GM19043 (cell line): ENCODE measurements at regions not wholly inside any gene's neighbourhood (a gene's known extent, or its start where the extent isn't known, plus 50 kb on each side); places are given as distances from the start of the nearest gene placed in this dataset.

Experiments
- ATAC-seq: cut with Tn5 transposase; IDR thresholded peaks from one replicate; pipeline ENCODE4 v1.9.1; 2021; ENCODE audit warnings: low read depth; ENCODE audit not compliant: unreplicated experiment

DNA sequence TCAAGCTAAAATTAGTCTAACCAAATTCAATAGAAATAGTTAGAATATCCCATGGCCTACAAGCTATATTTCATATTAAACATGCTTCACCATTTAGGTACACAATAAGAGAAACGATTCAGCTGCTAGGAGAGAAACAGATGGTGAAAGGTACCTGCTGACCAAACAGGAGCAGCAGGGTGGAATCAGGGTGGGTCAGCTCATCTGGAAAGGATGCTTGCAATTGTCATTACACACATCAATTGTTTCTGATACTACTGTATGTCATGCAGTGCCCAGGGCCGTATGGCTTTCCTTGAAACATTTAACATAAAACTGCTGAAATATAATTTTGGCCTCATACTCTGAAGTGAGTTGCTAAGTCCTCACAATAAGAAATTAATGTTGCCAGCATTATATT, 776.0 kb downstream of the DACH1 start:
- ATAC-seq, result no peak

DNA sequence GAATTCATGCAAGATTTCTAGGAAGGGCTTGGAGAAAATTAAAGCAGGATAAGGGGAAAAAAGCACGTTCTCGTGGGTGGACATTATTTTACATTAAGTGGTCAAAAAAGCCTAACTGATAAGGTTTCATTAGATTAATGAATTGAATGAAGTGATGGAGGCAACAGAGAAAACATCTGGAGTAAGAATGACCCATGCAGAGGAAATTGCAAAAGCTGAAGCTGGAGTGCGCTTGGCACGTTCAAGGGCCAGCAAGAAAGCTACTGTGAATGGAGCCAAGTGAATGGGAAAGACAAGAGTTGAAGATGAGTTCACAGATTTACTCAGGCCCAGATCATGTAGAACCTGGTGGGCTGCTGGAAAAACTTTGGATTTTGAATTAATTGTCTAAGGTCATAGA, 777.9 kb downstream of the DACH1 start:
- ATAC-seq, result no peak

DNA sequence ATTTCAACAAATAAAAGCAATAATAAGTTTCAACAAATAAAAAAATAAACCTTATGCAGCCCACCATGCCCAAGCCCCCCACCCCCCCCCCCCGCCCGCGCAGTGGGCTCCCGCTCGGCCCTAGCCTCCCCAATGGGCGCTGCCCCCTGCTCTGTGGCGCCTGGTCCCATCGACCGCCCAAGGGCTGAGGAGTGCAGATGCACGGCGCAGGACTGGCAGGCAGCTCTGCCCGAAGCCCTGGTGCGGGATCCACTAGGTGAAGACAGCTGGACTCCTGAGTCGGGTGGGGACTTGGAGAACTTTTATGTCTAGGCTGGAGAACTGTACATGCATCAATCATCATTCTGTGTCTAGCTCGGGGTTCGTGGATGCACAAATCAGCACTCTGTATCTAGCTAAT, 779.6 kb downstream of the DACH1 start:
- no peak for ATAC-seq

DNA sequence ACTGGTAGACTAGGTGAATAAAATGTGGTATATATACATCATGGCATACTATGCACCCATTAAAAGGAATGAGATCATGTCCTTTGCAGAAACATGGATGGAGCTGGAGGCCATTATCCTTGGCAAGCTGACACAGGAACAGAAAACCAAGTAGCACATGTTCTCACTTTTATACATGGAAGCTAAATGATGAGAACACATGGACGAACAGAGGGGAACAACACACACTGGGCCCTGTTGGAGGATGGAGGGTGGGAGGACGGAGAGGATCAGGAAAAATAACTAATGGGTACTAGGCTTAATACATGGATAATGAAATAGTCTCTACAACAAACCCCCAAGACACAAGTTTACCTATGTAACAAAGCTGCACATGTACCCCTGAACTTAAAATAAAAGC, 780.0 kb downstream of the DACH1 start:
- no peak for ATAC-seq

DNA sequence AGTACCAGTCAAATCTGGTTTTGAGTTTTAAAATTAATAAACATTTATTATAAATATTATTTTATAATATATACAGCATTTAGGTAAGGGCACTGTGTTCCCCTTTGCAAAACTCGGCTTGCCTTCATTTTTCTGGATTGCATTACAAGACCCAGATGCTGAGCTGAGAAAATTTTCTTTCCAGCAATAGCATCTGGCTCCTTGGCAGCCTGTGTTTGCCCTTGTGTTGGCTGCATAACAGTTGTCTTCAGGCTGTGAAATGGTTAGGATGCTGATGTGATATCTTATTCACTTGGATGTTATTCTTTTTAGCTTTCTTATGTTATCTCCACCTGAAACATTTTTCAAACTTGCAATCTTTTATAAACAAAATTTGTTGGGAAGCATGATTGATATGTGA, 784.4 kb downstream of the DACH1 start:
- no peak for ATAC-seq

DNA sequence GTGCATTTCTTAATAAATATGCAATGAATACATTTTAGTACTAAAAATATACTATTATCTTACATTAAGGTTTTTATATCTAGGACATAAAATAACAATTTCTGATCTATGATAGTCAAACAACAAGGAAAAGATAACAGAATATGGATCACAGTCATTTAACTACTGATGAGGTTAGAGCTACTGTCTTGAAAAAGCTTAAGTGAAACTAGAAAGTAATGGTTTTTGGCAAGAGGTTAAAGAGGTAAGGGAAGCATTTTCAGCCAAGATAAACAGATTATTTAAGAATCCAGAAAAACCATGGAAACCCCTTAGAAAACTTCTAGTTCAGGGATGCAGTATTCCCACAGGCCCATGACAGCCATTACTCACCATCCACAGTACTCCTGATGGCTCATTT, 787.4 kb downstream of the DACH1 start:
- no peak for ATAC-seq

DNA sequence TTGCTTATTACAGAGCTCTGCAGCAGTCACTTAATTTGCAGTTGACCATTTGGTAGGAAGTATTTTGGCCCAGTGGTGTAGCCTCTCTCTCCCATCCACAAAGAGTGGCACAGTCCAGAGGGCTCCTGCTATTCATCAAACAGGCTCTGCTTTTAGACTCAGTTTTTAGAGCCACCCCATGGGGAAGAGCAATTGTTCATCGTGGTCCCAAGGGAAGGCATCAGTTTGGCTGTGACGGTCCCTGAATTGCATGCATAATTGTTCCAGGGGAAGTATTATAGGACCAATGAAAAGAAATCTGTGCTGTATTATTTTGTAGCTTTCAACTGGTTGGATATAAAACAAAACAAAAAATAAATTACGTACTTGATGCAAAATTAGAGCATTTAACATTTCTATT, 799.0 kb downstream of the DACH1 start:
- ATAC-seq, result no peak

DNA sequence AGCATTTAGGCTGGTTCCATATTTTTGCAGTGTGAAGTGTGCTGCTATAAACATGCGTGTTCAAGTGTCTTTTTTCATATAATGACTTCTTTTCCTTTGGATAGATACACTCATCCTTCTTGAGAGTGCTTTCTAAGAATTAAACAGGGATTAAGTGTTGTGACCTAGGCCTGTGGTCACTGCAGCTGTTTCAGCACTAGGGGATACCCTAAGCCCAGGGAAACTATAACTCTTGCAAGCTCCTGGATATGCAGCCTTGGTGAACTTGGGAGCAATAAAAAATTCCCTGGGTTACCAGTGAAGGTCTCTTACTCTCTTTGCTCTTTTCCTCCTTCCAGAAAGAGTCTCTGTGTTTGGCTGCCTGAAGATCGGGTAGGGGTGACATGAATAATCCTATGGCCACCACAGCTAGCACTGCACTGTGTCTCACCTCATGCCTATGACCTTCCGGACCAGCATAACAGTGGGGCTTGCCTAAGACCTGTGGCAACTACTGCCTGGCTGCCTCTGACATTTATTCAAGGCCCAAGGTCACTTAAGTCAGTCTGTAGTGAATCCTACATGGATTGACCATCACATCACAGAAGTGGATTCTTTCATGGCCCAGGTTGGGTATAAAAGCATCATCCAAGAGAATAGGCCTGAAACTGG, 799.7 kb downstream of the DACH1 start:
- no peak for ATAC-seq

DNA sequence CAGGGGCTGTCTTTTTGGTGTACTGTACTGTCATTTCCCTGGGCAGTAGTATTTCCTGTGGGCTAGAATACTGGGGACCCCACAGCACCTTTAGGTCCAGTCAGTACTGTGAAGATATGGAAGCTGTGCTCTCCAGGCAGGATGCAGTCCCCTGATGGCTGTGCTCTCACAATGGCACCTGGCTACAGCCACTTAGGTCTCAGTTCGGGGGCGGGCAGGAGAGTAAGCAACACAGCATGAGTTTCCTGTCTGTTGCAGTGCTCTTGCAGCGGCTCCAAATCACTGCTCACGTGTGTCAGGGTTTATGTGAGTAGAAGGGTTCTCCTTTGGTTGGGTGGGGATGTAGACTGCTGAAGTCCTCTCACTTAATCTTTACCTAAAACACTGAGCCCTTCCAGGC, 810.4 kb downstream of the DACH1 start:
- no peak for ATAC-seq

DNA sequence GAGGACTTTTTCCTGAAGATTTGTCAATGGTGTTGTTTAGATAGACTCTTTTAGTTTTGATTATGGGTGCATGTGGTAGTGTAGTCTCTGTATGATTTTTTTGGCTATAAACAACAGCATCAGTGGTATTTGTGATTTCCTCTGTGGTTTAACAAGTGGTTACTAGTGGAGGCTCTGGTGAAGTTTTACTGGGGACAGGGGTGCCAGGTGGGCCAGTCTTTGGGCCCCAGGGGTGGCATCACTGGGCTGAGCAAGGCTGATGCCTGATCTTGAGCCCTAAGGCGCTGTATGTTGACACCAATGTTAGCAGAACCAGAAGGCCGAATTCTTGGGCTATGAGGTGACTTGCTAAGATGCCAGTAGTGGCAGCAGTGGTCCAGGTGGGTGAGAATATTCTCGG, 811.4 kb downstream of the DACH1 start:
- no peak for ATAC-seq

DNA sequence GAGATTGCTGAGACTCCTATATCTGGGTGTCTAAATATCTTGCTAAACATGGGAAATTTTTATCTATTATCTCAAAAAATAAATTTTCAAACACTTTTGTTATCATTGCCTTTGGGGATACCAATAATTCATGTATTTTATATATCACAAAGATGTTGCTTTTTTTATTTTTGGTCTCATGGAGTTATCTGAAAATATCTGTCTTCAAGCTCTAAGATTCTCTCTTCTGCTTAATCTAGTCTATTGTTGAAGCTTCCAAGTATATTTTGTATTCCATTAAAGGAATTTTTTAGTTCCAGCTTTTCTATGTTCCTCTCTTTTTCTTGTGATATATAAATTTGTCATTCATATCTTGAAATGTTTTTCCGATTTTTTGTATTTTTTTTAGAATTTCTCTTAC, 812.0 kb downstream of the DACH1 start:
- ATAC-seq, result no peak

DNA sequence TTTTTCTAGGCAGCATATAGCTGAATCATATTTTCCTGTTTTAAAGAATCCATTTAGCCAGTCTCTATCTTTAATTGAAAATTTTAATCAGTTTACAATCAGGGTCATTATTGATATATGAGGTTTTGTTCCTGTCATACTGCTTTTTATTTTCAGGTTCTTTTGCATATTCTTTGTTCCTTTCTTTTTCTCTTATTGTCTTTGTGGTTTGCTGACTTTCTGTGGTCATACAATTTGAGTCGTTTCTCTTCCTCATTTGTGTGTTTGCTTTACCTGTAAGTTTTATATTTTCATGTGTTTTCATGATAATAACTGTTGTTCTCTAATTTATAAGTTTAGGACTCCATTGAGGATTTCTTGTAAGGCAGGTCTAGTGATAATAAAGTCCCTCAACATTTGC, 812.6 kb downstream of the DACH1 start:
- ATAC-seq, result no peak

DNA sequence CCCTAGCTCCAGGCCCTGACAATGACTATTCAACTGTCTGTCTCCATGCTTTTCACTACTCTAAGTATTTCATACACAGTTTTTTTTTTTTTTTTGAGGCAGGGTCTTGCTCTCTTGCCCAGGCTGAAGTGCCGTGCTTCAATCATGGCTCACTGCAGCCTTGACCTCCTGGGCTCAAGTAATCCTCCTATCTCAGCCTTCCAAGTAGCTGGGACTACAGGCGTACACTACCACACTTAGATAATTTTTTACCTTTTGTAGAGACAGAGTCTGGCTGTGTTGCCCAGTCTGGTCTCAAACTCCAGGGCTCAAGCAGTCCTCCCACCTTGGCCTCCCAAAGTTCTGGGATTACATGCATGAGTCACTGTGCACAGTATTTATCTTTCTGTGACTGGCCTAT, 815.4 kb downstream of the DACH1 start:
- no peak for ATAC-seq

DNA sequence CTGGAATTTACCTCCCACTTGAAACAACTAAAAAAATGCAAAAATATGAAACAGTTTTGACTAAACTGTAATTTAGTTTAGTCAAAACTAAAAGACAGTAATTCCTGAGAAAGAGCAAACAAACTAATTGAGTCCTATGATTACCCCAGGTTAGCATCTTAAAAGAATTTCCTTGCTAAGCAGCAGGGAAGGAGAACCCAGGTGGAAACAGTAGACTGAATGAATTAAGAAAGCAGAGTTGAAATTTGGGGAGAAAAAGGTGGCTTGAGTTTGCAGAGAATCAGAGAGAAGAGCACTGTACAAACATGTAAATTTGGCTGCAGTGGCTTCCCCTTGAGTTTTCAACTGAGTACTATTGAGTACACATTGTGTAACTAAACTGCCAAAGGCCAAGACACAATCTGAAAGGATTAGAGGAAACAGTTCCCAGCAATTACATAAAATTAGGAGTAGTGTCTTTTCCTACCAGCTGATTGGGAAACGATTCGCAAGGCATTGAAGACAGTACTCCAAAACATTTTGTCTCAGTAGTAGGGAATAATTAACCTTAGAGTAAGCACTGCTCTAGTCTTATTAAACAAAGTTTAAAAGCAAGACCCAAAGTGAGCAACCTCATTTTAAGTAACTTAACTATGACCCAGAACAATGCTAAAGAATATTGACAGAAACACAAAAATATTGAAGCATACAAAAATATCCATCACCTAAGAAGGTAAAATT, 820.5 kb downstream of the DACH1 start:
- ATAC-seq, result no peak

DNA sequence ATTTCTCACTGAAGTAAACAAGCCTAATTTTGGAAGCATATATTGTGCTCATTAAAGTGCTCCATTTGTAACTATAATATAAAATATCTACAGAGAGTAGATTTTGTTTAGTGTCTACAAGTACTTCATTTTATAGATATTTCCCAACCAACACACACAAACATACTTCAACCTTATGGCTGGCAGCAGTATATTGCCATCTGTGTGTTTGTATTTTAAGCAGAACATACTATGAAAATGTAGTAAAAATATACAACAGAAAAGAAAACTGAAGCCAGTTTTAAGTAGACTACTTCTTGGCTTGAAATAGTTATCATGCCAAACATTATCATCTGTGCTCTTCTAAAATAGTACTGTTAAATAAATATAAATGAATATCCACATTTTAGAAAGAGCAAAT, 821.9 kb downstream of the DACH1 start:
- ATAC-seq, result no peak

DNA sequence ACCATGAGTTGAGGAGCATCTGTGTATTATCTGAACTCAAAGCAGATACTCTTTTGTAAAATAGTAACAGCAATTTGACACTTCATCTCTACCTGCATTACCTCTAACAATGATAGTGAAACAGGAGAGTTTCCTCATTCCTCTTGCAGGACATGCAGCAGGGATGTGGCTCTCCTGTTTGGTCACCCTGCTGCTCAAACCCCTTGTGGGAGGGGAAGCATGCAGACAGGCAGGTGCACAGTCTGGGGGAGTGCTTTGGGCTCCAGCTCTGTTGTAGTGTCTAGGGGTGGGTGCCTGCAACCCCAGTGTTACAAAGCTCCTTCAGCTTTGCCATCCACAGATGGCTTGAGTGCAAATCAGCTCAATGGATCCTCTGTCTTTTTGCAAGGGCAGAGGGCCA, 827.6 kb downstream of the DACH1 start:
- ATAC-seq, result no peak

DNA sequence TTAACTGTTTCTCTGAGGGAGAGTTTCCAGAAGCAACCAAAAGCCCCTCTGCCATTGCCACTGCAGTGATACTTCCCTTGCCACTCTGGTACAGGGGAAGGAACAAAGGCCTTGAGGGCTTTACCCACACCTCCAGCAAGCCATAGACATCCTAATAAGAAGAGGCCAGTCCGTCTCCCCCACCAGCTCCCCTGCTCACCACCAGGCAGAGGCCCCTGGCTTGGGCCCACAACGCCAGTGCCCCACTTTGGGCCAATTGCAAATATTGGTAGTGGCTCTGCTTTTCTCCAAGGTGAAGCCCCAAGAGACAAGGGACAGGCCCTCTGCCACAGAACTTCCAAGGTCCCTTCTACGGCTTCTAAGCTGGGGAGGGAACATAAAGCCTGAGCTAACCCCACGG, 833.0 kb downstream of the DACH1 start:
- no peak for ATAC-seq

DNA sequence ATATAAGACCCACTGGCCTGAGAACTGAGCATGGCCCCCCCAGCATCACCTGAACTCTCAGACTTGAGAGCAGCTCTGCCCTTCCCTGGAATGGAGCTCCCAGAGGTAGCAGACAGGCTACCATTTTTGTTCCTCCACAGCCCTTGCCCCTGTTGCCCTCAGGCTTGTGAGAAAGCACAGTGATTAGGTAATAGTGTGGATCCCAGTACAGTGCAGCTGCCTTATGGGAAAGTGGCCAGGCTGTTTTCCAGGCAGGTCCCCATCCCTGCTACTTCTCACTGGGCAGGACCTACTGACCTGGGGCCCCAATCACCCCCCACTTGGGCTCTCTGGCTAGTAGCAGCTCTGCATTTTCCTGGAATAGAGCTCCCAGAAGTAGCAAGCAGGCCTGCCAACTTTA, 834.0 kb downstream of the DACH1 start:
- ATAC-seq, result no peak

DNA sequence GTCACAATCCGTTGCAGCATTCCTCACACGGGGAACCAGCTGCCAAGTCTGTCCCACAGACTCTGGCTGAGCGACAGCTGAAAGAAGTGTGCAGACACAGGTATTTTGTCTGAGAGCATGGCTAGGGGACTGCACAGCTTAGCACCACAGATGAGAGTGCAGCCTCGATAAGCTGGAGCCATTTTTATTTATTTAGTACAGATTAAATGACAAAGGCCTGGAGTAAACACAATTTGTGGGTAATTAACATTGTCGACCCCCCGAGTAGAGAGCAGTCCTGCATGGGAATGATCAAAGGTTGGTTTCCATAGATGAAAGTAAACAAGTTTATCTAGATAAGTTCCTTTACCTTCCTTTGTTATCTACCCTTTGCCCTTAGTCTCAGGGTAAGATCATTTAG, 836.2 kb downstream of the DACH1 start:
- ATAC-seq, result no peak

DNA sequence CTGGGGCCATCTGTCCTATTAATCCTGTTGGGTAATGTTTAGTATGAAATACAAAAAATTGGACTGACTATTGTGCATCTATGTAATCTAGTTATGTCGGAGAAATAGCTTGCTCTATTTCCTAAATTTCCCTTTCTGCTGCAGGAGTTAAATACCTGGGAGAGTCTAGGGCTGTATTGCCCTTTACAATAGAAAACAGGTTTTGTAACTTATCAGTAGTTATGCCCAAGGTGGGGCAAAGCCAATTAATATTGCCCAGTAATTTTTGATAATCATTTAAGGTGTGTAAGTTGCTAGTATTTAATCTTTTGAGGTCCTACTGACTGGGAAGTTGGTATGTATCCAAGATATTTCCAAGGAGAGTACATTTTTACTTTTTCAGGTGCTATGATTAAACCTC, 838.1 kb downstream of the DACH1 start:
- no peak for ATAC-seq

DNA sequence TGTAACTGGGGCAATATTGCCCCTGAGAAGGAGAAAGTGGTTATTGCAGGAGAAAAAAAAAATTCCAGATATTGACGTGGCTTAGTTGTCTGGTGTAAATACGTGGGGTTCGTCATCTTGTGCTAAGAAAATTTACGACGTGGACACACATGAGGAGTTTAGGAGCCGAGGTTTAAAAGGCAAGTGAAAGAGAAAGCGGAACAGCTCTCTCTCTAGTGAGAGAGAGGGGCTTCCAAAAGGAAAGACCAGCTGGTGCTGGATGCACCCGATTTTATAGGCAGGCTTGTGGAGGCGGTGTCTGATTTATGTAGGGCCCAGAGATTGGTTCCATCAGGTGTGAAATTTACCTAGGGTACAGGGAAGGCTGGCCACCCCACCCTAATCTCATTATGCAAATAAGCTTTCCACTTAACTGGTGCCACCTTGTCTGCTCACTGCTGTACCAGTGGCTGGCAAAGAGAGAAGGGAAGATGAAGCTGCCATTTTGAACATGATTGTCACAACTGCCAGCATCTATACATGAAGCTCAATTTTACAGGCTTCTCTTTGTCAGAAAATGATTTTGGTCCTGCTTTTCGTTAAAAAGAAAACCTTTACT, 845.1 kb downstream of the DACH1 start:
- ATAC-seq, result no peak

DNA sequence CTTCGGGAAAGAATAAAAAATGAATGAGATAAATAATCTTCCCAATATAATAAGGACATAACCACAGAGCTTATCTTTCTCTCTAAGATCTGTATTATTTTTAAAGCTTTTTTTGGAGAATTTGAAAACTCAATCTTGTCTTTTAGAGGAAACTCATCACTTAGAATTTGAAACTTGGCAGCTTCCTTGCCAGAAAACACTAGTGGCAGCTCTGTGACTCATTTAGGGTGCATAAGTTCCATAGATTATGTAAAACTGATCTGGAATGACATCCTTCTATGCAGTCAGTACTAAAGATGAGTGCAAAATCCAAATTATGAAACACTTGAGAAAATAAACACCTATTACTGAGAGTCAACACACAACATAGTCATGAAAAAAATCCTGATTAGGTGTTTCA, 848.0 kb downstream of the DACH1 start:
- no peak for ATAC-seq
